ENCODE measurements at regions not wholly inside any gene's neighbourhood (a gene's known extent, or its start where the extent isn't known, plus 50 kb on each side); places are given as distances from the start of the nearest gene placed in this dataset.

DNA sequence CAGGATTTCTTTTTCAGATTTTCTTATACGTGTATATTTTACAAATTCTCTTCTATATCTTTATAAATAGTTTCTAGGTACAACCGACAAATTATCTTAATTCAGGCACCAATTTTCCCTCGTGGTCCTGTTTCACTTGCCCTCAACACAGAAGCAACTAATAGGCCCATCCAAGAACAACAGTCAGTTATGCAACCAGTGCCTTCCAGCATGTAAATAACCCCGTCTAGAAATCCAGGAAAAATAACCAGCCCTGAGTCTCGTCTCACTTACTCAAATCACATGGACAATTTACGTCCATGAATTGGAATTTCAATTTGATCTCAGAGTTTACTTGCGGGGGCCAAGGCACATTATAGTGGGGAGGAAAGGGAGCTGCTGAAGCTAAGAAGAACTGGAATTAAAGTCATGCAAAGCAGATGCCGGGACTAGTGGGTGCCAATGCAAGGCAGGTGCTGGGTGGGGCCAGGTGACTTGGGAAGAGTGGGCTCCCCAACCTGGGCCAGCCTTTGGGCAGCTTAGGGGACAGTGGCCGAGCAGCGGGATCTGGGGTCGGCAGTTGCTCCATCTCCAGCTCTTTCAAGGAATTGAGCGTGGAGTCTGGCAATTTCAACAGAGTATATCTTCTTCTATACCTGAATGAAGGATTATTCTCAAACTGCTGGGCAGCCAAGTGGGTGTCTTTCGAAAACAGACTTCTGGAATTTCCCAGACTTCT lies 121.7 kb downstream of the EDN3 start:
- TF ChIP-seq CTCF (IDR thresholded peaks at IDR 0.05 in 8 of 11, conservative IDR thresholded peaks at IDR 0.05 in 3 of 11) (no peak), POLR2A (IDR thresholded peaks at IDR 0.05) (no peak), POLR2AphosphoS5 (IDR thresholded peaks at IDR 0.05) (no peak)
